Glomerular visceral epithelial cell (primary cell): ENCODE measurements at regions not wholly inside any gene's neighbourhood (a gene's known extent, or its start where the extent isn't known, plus 50 kb on each side); places are given as distances from the start of the nearest gene placed in this dataset.
A peak's percentile ranks its signal among the peaks of the same experiment; 100 is the strongest.
"Not testable (repeated sequence)": the region's sequence is repeated elsewhere in the genome, so short reads cannot be mapped to it uniquely, and the experiment has no call there.

Experiments used
- DNase-seq: peaks from one replicate; pipeline ENCODE4 v3.0.0-alpha.2; 2016; ENCODE audit errors: extremely low spot score

DNA sequence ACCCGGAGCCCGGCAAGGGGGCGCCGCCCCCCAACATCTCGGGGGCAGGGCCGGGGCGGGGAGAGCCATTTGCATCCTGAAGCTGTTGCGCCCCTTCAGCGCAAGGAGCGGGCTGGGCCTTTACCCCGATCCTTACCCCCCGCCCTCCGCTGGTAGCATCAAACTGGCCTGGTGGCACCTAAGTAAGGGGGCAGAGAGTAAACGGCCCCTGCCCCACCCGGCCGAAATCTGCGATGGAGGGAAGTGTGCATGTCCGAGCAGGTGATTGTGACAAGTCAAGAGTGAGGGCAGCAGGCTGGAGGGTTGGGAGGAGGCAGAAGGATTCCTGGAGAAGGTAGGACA lies 101.2 kb downstream of the ESM1 start:
- no peak for DNase-seq

DNA sequence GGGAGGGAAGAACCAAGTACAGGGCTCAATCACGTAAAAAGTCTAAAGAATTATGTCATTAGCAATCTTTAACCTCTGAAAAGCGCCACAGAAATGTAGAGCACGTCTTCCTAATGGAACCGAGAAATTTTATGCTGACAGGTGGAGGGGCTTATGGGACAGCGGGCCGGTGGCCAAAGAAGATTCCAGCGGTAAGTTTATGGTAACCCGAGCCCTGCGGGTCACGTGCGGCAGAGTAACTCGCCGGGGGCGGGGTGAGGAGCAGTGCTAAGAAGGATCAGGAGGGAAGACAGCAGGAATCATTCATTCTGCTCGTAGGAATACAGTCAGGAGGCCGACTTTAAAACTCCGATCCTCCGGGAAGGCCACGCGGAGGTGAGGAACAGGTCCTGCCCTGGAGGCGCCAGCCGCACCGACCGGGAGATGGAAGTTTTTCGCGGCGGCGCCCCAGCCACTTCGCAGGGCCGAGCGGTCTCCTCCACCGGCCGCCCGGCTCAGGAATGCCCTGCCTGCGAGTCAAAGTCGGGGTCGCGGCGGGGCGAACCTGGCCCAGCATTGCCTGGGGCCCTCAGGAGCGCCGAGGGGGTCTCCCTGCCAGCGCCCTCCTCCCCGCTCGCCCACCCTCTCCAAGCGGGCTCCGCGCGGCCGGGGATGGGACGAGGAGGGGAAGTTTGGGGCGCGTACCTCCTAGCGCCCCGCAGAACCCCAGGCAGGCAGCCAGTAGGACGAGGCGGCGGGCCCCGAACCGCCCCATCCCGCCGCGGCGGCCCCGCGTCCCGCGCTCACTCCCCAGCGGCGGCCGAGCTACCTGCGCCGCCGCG lies 101.8 kb downstream of the ESM1 start:
- DNase-seq, result peak; percentile 87

DNA sequence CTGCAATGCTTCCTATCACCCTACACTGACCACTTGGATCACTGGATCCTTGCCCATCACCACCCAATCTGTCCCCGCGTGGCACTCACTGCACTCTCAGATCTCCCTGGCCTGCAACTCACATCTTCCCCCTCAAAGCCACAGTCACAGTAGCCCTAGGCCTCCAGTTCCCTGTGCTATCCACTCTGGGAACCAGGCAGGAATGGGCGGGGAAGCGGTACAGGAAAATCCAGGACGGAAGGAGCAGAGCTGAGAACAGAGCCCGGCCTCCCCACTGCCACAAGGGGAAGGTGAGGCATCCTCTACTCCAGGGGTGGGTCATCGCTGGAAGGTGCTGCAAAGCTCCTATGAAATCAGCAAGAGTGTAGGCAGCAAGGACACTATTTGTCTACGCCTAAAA lies 102.6 kb downstream of the ESM1 start:
- DNase-seq, result no peak

DNA sequence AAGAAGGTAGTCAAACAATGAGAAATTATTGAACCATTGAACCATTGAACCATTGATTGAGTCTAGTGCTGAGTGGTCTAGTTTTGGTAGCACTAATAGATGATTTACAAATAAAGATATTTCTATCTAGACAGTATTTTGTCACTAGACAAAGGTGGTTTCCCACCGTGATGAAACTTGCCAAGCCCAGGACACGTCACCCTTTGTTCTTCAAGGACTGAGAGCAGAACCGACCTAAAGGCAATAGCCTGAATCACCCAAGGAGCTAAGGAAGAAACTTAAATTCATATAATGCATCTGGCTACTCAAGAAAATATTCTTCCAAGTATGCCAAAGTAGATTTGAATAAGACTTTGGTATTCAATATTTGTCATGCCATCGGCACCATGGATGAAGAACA lies 103.3 kb downstream of the ESM1 start:
- peak; percentile 74 for DNase-seq

DNA sequence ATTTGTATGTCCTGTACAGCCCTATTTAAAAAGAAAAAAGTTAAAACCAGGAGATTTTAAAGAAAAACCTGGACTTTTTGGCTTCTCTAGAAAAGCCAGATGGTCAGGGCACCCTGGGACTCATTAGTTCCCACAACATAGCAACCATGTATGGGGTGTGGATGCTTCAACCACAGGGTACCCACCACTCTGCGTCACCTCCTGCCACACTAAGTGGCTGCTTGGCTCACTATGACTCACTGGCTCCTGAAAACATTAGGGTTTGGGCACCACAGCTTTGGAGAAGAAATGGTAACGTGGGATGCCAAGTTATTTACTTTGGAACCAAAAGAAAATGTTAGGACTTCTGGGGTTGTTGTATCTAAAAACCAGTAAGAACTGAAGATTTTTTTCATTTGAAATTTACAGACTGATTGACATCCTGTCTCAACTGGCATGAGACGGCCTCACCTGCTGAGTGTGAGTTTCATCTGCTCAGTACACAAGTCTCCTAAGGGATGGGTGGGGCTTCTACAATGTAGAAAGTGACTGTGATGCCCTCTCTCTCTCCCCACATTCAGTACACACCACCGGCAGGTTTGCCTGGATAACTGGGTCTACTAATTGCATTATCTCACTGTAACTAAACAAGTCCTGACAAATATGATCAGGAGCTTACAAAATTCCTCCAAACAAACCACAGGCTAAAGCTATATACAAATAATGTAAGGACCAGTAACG lies 103.9 kb downstream of the ESM1 start:
- peak; percentile 87 for DNase-seq

DNA sequence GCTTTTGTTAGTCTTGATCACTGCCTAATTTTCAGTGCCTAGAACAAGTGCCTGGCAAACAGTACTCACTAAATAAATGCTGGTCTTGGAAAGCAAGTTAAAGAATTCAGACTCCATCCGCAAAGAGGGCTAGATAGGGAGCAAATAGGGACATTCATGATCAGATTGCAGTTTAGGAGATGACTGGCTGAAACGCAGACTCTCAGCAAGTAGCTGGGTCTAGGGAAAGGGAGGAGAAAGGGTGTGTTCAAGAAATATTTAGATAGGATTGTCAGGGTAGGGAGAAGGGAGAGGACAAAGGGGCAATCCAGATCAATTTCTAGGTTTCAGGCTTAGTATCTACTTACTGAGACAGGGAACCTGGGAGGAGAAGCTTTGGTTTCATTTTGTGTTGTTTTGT lies 108.4 kb downstream of the ESM1 start:
- DNase-seq, result no peak

DNA sequence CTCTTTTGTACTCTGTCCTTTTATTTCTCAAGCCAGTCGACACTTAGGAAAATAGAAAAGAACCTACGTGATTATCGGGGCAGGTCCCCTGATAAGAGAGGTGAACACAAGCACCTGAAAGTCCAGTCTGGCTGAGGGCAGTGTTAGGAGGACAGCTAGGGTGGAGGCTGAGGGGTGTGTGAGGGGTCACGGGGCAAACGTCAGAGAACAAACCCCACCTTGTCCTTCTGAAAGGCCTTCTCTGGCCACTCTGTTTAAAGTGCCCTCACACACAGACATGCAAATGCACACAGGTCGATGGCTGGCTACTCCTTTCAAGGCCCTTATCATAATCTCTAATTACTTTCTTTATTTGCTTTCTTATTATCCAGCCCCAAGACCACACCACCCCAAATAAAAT lies 108.8 kb downstream of the ESM1 start:
- DNase-seq, result no peak

DNA sequence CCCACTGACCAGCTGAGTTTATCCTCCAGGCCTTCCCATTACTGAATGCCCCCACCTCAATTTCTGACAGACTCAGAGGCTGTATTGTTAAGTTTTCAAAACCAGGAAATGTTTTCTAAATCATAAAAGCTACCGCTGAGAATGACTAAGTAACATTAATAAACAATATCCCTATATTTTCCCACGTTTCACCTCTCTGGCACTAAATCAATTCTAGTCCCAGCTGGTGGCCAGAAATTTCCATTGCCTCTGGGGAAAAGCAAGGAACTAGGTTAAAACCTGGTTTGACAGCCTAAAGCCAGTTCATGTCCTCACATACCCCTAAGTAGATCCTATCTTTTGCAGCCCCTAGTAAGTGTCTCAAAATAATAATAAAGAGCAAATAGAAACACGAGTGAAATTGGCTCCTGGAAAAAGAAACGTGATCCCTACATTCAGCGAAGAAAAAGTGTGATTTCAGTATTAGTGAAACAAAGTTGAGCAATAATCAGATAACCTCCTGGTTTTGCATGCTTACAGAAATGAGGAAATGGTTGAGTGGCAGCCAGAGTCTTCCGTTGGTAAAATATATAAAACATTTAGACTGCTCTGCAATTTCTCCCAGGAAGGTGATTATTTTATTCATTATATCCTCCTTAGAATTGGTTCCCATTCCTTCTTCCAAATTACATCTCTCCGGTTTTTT lies 110.9 kb downstream of the ESM1 start:
- DNase-seq, result no peak

DNA sequence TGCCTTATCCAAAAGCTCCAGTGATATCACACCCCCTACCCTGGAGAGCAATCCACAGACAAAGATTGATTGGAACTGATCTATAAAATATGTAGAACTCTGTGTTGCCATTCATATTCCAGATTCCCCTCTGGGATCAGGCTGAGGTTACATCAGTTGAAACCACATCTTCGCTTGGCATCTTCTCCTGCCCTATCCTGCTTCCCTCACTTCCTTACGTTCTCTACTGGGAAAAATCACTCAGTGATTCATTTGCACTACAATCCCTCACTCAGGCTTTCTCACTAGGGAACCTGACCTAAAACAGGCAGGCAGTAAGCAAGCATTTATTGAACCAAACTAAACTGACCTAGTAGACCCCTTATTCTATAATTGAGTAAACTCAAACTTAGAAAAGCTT lies 111.7 kb downstream of the ESM1 start:
- DNase-seq, result no peak

DNA sequence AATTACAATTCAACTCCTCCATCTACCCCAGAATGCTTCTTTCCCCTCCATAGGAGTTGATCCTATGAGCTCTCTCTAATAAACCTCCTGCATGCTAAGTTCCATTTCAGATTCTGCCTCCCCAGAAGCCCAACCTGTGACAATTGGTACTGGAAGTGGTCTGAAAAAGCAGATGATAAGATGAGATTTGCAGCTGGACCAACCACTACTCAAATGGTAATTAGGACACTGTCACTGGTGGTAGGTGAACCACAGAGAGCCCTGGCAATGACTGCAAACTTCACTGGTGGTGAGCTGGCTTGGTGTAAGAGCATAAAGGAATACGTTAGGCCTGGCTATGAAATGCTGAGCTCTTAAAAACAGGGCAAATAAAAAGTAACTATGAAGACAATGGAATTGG lies 112.6 kb downstream of the ESM1 start:
- no peak for DNase-seq

DNA sequence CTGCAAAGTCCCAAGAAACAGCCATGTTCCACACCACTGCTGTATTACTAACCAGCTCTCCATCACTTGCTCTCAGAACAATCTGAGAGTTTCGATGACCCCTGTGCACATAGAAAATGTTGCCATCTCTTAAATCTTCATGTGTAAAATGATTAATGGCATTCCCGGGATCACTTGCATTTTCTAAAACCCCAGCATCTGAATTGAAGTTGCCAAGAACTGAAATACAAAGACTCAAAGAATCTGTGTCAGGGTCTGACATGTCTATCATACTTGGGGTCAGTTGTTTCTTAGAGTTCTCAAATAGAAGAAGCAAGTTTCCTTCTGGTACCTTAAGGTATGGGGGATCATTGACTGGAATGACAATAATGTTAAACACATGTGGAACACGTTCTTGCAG lies 115.1 kb downstream of the ESM1 start:
- DNase-seq, result no peak

DNA sequence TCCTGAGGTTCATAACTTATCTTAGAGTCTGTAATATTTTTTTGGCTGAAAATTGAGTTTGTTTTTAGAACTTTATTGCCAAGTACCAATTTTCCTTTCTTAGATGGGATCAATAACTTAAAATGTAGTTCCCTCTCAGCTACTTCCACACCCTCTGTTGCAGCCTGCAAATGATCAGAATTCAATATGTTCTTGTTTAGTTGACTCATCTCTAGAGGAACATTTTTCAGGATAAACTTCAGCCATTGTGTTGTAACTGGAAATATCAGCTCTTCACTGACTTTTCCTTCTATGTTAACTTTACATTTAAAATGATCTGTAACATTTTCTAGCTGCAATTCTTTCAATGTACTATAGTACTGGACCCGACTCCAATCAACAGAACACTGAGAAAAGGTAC lies 115.7 kb downstream of the ESM1 start:
- DNase-seq, result no peak

DNA sequence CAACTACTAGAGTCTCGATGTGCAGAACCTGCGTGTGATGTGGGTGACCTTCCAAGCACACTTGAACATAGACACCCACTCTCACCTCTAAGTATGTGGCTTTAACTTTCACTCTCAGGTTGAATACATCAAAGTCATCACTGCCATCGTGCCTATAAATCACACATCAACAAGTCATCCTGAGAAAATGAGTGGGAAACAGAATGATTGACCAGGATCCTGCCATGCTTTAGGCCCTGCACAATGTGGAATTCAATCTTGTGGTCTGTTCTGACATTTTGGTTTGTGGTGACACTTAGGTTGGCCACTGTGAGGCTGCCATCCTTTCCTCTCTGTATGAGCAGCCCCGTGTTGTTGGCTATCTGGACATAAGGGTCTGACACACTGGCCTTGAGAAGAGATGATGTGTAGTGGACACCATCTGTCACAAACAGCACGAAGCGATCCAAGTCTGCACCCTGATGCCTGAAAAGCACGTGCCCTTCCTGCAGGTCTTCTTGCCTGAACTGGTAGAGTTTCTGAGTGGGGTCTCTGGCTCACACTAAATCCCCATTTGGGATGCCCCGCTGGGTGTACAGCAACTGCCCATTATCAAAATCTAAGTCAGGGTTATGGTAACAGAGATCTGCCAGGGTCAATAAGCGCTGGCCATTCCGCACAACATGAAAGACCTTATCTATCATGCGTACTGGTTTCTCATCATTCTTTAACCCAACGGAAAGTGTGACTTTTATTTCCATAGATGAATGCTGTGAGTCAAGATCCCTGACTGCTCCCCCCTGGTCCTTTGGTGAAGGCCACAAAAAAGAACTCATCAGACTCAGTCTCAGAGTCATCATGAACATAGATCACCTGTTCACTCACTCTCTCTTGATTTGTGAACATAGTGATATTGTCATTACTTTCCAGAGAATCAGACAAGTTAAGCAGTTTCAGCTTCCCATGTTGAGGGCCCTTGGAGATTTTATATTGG lies 116.6 kb downstream of the ESM1 start:
- DNase-seq, result no peak

DNA sequence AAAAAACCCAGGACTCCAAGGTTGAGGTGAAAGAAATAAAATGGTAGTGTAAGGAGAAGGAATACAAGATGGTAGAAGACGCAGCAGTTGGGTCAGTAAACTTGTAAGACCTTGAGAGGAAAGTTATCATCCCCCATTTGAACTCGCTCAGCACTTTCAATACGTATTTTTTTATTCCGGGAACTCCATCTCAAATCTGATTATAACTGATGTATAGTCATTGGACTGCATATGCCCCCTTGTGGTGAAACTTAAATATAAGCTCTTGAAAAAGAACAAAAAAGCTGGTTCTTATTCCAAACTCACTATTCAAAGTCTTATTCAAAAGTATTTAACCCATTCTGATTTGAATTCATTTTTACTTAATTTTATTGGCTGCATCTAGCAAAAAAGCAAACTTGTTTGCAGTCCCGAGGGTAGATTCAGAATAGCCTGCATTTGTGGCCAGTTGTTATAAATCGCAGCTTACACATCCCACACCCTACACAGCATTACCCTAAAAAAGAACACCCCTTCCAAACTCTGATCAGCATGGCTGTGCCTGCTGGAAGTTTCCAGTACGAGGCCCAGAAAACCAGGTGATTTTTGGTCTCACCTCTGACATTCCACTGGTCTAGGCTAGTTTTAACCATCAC lies 118.0 kb downstream of the ESM1 start:
- peak; percentile 55 for DNase-seq

DNA sequence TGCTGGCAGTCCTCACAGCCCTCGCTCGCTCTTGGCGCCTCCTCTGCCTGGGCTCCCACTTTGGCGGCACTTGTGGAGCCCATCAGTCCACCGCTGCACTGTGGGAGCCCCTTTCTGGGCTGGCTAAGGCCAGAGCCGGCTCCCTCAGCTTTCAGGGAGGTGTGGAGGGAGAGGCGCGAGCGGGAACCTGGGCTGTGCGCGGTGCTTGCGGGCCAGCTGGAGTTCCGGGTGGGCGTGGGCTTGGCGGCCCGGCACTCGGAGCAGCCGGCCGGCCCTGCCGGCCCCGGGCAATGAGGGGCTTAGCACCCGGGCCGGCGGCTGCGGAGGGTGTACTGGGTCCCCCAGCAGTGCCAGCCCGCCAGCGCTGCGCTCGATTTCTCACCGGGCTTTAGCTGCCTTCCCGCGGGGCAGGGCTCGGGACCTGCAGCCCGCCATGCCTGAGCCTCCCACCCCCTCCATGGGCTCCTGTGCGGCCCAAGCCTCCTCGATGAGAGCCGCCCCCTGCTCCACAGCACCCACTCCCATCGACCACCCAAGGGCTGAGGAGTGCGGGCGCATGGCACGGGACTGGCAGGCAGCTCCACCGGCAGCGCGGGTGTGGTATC lies 120.4 kb downstream of the ESM1 start:
- DNase-seq, result not testable (repeated sequence)

DNA sequence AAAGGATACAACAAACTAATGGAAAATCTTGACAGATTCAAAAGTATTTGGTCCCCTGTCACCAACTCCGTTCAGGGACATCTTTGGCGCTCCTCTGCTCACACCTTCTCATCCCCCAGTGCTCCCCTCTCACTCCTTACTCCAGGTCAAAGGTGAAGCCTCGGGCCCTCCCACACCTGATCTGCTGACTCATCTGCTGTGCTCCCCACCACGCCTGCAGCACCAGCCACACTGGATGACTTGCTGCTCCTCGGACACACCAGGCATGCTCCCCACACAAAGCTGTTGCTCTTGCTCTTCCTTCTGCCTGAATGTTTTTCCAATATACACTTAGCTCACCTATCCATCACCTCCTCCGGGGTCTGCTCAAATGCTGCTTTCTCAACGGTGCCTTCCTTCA lies 123.4 kb downstream of the ESM1 start:
- no peak for DNase-seq

DNA sequence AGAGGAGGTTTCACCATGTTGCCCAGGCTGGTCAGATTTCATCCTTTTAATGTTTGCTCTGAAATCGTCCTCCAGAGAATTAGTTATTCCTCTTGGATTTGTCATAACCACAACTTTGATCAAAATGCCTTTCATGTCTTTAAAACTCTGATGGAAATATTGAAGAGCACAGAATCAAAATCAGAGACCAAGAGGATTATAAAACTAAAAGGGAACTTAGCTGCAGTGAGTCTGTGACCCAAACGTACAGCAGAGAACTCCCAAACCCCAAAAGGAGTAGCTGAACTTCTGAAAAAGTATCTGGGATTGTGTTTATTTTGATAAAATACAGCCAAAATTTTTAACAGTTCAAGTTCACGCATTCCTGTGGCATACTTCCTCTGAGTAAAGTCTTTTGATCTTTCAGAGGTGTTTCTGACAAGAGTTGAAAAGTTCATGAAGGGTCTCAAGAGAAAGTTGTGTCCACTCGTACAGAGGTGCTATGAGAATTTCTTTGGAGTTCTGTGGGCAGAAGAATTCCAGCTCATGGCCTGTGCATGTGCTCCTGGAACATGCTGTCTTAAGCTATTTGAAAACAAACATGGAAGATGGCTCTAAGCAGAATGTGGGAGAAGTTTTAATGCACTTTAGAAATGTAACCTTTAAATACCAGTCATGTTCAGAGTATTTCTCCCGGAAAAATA lies 124.0 kb downstream of the ESM1 start:
- DNase-seq, result peak; percentile 29

DNA sequence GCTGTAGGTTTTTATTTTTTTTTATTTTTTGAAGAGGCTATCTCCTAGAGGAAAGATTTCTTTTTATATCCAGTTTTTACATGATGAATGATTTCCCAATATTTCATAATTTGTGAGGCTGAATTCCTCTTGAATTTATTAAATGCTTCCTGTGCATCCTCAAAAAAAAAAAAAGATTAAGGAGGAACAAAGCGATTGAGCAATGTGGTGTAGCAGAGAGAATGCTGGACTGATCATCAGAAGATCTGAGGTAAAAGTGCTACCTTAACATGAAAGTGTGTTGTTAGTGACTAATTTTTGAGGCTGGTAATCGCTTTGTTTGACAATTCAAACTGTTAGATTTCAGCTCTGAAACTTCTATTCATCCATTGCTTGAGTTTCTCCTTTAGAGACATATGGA lies 125.1 kb downstream of the ESM1 start:
- no peak for DNase-seq

DNA sequence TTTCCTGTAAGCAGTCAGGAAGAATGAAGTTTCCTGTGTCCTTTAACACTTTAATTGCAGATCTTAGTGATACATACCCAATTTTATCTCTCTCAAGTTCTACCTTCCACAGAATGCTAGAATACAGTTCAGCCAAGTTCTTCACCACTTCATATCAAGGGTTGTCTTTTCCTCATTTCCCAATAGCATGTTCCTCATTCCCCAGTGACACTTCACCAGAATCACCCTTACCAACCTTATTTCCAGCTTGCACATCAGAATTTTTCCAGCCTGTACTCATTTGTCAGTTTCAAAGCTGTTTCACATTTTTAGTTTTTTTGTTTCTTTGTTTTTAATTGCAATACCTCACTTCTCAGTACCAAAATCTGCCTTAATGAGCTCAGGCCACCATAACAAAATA lies 126.1 kb downstream of the ESM1 start:
- DNase-seq, result no peak

DNA sequence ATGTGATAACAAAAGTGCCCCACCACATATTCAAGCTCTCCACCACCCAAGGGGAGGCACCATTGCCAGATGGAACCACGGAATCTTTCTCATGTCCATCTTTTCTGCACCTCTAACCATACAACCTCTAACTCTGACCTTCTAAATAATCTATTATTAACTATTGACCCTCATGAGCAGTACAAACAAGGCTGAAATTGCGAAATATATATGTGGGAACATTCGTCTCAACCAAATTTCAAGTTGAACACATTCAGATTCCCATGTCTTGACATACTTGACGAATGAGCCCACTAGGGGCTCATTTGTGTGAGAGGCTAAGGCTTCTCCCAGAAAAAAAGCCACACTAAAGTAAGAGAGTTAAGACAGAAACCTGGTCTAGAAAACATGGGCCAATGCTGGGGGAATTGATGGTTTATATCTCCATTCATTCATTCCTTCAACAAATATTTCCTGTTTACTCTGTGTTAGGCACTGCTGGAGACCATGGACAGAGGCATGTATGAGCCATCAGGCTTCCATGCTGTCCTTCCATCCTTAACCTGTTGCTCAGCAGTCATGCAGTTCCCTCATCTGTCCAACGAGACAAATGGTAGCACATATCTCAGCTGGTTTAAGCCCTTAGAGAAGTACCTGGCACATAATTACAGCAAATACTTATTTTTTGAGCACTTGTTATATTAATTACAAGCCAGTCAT lies 130.4 kb downstream of the ESM1 start:
- DNase-seq, result no peak
